Fibroblast of lung (primary cell): ENCODE measurements at regions not wholly inside any gene's neighbourhood (a gene's known extent, or its start where the extent isn't known, plus 50 kb on each side); places are given as distances from the start of the nearest gene placed in this dataset.

Experiments used
- DNase-seq, 2 donors: peaks; one replicate each; pipeline versions ENCODE4 v3.0.0 to v3.0.0-alpha.2; 2010; ENCODE audit warnings: low read depth in 2 of 2
- H2AFZ ChIP-seq: 2 replicates; pipeline ENCODE4 v1.5.1; 2012; ENCODE audit warnings: low read length, control low read depth, inconsistent platforms
- H3K27ac ChIP-seq: 2 replicates; pipeline ENCODE4 v1.5.1; 2011; ENCODE audit warnings: low read length, control low read depth; ENCODE audit not compliant: insufficient read depth
- H3K27me3 ChIP-seq: 2 replicates; pipeline ENCODE4 v1.5.1; 2011; ENCODE audit warnings: mild to moderate bottlenecking, low read length; ENCODE audit not compliant: control insufficient read depth, insufficient read depth
- H3K36me3 ChIP-seq: 2 replicates; pipeline ENCODE4 v1.5.1; 2011; ENCODE audit warnings: low read length; ENCODE audit not compliant: control insufficient read depth, insufficient read depth
- H3K4me1 ChIP-seq: 2 replicates; pipeline ENCODE4 v1.5.1; 2011; ENCODE audit warnings: low read length; ENCODE audit not compliant: control insufficient read depth, insufficient read depth; ENCODE audit errors: extremely low read depth
- H3K4me2 ChIP-seq: 2 replicates; pipeline ENCODE4 v1.5.1; 2011; ENCODE audit warnings: low read length, control low read depth; ENCODE audit not compliant: insufficient read depth; ENCODE audit errors: extremely low read depth
- H3K4me3 ChIP-seq, 4 experiments: fragments of 200-600 bp in 1 of 4; sonication (generic) in 1 of 4; replicated peaks in 1 of 4; 2 replicates each; pipeline ENCODE4 v1.5.1; 2011 to 2016; ENCODE audit warnings: low read length in 4 of 4, low read depth in 3 of 4, mild to moderate bottlenecking in 3 of 4, control low read depth in 2 of 4, inconsistent platforms in 1 of 4, mixed read lengths in 1 of 4; ENCODE audit not compliant: insufficient read depth in 1 of 4; ENCODE audit errors: control extremely low read depth in 1 of 4
- H3K79me2 ChIP-seq: 2 replicates; pipeline ENCODE4 v1.5.1; 2012; ENCODE audit warnings: mild to moderate bottlenecking, low read length, inconsistent platforms; ENCODE audit not compliant: control insufficient read depth, insufficient read depth
- H3K9ac ChIP-seq: 2 replicates; pipeline ENCODE4 v1.5.1; 2011; ENCODE audit warnings: mild to moderate bottlenecking, low read length, control low read depth; ENCODE audit not compliant: insufficient read depth
- H3K9me3 ChIP-seq: 2 replicates; pipeline ENCODE4 v1.5.1; 2012; ENCODE audit warnings: low read depth, low read length; ENCODE audit not compliant: control insufficient read depth, insufficient read depth
- H4K20me1 ChIP-seq: 2 replicates; pipeline ENCODE4 v1.5.1; 2011; ENCODE audit warnings: low read length; ENCODE audit not compliant: control insufficient read depth, insufficient read depth; ENCODE audit errors: extremely low read depth
- CTCF ChIP-seq, 2 donors: IDR thresholded peaks in 1 of 2; conservative IDR thresholded peaks in 1 of 2; 1 replicate in 1 of 2; 2 replicates in 1 of 2; pipeline ENCODE4 v1.5.1; 2011 to 2012; ENCODE audit warnings: low read length in 2 of 2, control low read depth in 1 of 2, inconsistent platforms in 1 of 2, low read depth in 1 of 2, mild to moderate bottlenecking in 1 of 2
- EZH2 ChIP-seq: IDR thresholded peaks from 2 replicates; pipeline ENCODE4 v1.5.1; 2012; ENCODE audit warnings: low read length, control low read depth, mild to moderate bottlenecking; ENCODE audit errors: missing control alignments

- Histone ChIP-seq H4K20me1 (no peaks in the 10 kb centered on the region), H3K4me2 (no peak overlapping the region), H3K4me3 (no peak overlapping the region), H3K36me3 (no peaks in the 10 kb centered on the region), H3K27ac (no peak overlapping the region), H3K27me3 (no peaks in the 10 kb centered on the region), H3K4me1 (no peaks in the 10 kb centered on the region), H3K9me3 (no peaks in the 10 kb centered on the region), H3K9ac (no peak overlapping the region), H3K79me2 (no peaks in the 10 kb centered on the region), H2AFZ (no peak overlapping the region)
- no peak for DNase-seq
- TF ChIP-seq EZH2 (no peak), CTCF (conservative IDR thresholded peaks at IDR 0.05 in 1 of 2, IDR thresholded peaks at IDR 0.05 in 1 of 2; ENCODE audit: low read depth in 1 of 2, low read length in 2 of 2) (no peak)
Measured at GRCh38 chr3:116512281-116512680, 67.0 kb upstream of the LSAMP start.

GRCh38 chr3:116512931-116513330 is 67.6 kb upstream of the LSAMP start:
- Histone ChIP-seq H3K4me3 (no peak overlapping the region), H3K27me3 (no peaks in the 10 kb centered on the region), H3K27ac (no peak overlapping the region), H3K9me3 (no peaks in the 10 kb centered on the region), H3K4me2 (no peak overlapping the region), H3K79me2 (no peaks in the 10 kb centered on the region), H3K4me1 (no peaks in the 10 kb centered on the region), H3K9ac (no peak overlapping the region), H2AFZ (no peak overlapping the region), H4K20me1 (no peaks in the 10 kb centered on the region), H3K36me3 (no peaks in the 10 kb centered on the region)
- TF ChIP-seq EZH2 (no peak), CTCF (conservative IDR thresholded peaks at IDR 0.05 in 1 of 2, IDR thresholded peaks at IDR 0.05 in 1 of 2; ENCODE audit: low read depth in 1 of 2, low read length in 2 of 2) (no peak)
- DNase-seq, result no peak

- no peak for DNase-seq
- TF ChIP-seq EZH2 (no peak), CTCF (conservative IDR thresholded peaks at IDR 0.05 in 1 of 2, IDR thresholded peaks at IDR 0.05 in 1 of 2; ENCODE audit: low read depth in 1 of 2, low read length in 2 of 2) (no peak)
- Histone ChIP-seq H3K9me3 (no peaks in the 10 kb centered on the region), H4K20me1 (no peaks in the 10 kb centered on the region), H3K9ac (no peak overlapping the region), H3K36me3 (no peaks in the 10 kb centered on the region), H3K27me3 (no peaks in the 10 kb centered on the region), H3K4me1 (no peaks in the 10 kb centered on the region), H3K4me2 (no peak overlapping the region), H2AFZ (no peak overlapping the region), H3K27ac (no peak overlapping the region), H3K4me3 (no peak overlapping the region), H3K79me2 (no peaks in the 10 kb centered on the region)
Measured at GRCh38 chr3:116515973-116516372, 70.7 kb upstream of the LSAMP start.
